WI38 (cell line): ENCODE measurements at regions not wholly inside any gene's neighbourhood (a gene's known extent, or its start where the extent isn't known, plus 50 kb on each side); places are given as distances from the start of the nearest gene placed in this dataset.

Experiments
- H3K4me3 ChIP-seq: 2 replicates; pipeline ENCODE4 v1.5.1; 2011; ENCODE audit warnings: low read depth, mild to moderate bottlenecking, control low read depth, low read length
- CTCF ChIP-seq: IDR thresholded peaks from 2 replicates; pipeline ENCODE4 v1.5.1; 2012; ENCODE audit warnings: low read depth, mild to moderate bottlenecking, control low read depth, low read length

GRCh38 chrX:14356401-14356800 is 172.9 kb upstream of the GLRA2 start:
- TF ChIP-seq CTCF = no peak
- H3K4me3 ChIP-seq = no peak overlapping the region

- TF ChIP-seq CTCF = no peak
- H3K4me3 ChIP-seq = no peak overlapping the region
Measured at GRCh38 chrX:14355556-14355955, 173.8 kb upstream of the GLRA2 start.

GRCh38 chrX:14354521-14354920 is 174.8 kb upstream of the GLRA2 start:
- H3K4me3 ChIP-seq = no peak overlapping the region
- no peak for TF ChIP-seq CTCF

GRCh38 chrX:14352511-14352910 is 176.8 kb upstream of the GLRA2 start:
- no peak overlapping the region for H3K4me3 ChIP-seq
- no peak for TF ChIP-seq CTCF

- no peak overlapping the region for H3K4me3 ChIP-seq
- TF ChIP-seq CTCF = no peak
Measured at GRCh38 chrX:14351611-14352303, 177.6 kb upstream of the GLRA2 start.

- TF ChIP-seq CTCF = no peak
- no peak overlapping the region for H3K4me3 ChIP-seq
Measured at GRCh38 chrX:14347523-14347922, 181.8 kb upstream of the GLRA2 start.

GRCh38 chrX:14344172-14344940 is 185.0 kb upstream of the GLRA2 start:
- no peak for TF ChIP-seq CTCF
- H3K4me3 ChIP-seq = no peak overlapping the region
